ENCODE measurements at regions not wholly inside any gene's neighbourhood (a gene's known extent, or its start where the extent isn't known, plus 50 kb on each side); places are given as distances from the start of the nearest gene placed in this dataset.
A peak's percentile ranks its signal among the peaks of the same experiment; 100 is the strongest.

DNA sequence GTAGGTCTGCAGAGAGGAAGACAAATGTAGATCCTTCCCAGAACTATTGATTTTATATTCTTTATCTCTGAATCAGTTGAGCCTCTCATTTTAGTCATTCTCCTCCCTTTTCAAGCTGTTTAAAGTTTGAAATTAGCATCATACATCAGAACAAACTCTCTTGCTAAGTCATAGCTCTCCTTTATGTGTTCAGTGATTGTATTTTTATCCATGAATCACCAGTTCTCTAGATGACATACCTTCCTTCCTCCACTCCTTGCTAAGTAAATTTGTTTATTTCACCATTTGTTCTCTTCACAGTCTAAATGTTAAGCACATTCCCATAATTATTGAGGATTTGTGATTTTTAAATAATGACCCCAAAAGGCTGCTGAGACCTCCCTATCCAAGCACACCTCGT lies 63.5 kb upstream of the RAPGEF4 start:
- ChIA-PET CTCF (interaction anchor here (1.7 to 1.9 kb wide), 3 partner anchors 9 to 78 kb away, joined by 4 to 6 read pairs (median 5); no protein-coding TSS in a partner anchor), POLR2A (interaction anchor here (0.7 kb wide), 1 partner anchor 12 kb away, joined by 3 read pairs; no protein-coding TSS in a partner anchor)
- no peaks in the 10 kb centered on the region for H3K36me3 ChIP-seq (ENCODE audit: control insufficient read depth, insufficient read depth, low read length)
- no peak for DNase-seq (ENCODE audit: low read depth)
- H3K4me3 ChIP-seq (ENCODE audit: low read depth, low read length) = no peak overlapping the region
- no peaks in the 10 kb centered on the region for H3K27me3 ChIP-seq (ENCODE audit: control insufficient read depth, insufficient read depth, low read length)
- TF ChIP-seq, protein P1, sequence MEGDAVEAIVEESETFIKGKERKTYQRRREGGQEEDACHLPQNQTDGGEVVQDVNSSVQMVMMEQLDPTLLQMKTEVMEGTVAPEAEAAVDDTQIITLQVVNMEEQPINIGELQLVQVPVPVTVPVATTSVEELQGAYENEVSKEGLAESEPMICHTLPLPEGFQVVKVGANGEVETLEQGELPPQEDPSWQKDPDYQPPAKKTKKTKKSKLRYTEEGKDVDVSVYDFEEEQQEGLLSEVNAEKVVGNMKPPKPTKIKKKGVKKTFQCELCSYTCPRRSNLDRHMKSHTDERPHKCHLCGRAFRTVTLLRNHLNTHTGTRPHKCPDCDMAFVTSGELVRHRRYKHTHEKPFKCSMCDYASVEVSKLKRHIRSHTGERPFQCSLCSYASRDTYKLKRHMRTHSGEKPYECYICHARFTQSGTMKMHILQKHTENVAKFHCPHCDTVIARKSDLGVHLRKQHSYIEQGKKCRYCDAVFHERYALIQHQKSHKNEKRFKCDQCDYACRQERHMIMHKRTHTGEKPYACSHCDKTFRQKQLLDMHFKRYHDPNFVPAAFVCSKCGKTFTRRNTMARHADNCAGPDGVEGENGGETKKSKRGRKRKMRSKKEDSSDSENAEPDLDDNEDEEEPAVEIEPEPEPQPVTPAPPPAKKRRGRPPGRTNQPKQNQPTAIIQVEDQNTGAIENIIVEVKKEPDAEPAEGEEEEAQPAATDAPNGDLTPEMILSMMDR (IDR thresholded peaks at IDR 0.05; ENCODE audit: insufficient read depth, low read depth, low read length) = no peak

- Histone ChIP-seq H3K27me3 (ENCODE audit: control insufficient read depth, insufficient read depth, low read length) (no peaks in the 10 kb centered on the region), H3K4me3 (ENCODE audit: low read depth, low read length) (no peak overlapping the region), H3K36me3 (ENCODE audit: control insufficient read depth, insufficient read depth, low read length) (no peaks in the 10 kb centered on the region)
- no peak for DNase-seq (ENCODE audit: low read depth)
- ChIA-PET POLR2A (no interaction called here), CTCF (interaction anchor here (1.8 kb wide), 1 partner anchor 81 kb away, joined by 6 read pairs; no protein-coding TSS in a partner anchor)
- TF ChIP-seq, protein P1 (IDR thresholded peaks at IDR 0.05; ENCODE audit: insufficient read depth, low read depth, low read length) = no peak
Observed at GRCh38 chr2:172673056-172673683, 62.5 kb upstream of the RAPGEF4 start.

DNA sequence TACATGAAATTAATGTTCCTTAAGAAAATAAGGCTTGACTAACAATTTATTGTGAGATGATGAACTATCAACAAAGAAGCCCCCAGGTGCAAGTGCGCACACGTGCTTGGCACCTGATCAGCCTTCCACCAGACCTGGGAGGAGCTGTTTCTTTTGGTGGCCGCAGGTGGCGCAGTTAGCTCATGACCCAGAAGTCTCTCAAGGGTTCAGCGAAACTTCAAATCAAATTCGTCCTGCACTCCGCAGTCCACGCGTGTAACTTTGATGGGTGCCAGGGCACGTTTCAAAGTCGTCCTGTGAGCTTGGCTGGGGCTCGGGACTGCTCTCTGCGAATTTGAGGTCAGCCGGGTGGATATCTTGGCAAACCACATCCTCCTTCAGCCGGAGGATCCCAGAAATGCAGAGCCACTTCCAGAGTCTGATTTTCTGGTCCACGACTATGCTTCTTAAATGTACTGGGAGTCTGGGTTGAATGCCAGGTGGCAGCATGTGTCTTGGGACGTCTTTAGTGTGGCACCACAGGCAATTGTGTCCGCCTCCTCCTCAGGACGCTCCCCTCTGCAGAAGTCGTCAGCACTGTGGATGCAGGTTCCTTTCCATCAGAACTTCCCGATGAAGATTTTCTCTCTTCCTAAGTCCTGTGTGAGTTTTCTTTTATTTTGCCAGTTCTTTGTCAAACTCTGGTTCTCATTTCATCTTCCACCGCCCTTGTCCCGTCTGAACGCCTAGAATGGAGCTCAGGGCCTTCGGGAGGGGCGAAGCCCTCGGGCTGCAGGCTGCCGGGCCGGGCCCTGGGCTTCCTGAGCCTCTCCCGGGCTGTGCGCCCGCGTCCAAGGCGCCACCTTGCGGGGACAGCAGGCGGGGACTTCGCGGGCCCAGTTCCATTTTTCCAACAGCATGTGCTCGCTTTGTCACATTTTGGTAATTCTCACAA lies 61.3 kb upstream of the RAPGEF4 start:
- Histone ChIP-seq H3K36me3 (ENCODE audit: control insufficient read depth, insufficient read depth, low read length) (no peaks in the 10 kb centered on the region), H3K4me3 (ENCODE audit: low read depth, low read length) (no peak overlapping the region), H3K27me3 (ENCODE audit: control insufficient read depth, insufficient read depth, low read length) (no peaks in the 10 kb centered on the region)
- TF ChIP-seq, protein P1 (IDR thresholded peaks at IDR 0.05; ENCODE audit: insufficient read depth, low read depth, low read length) = peak; percentile 68
- no peak for DNase-seq (ENCODE audit: low read depth)
- ChIA-PET CTCF (interaction anchor here (0.6 to 2.7 kb wide), 15 partner anchors 12 to 85 kb away, joined by 3 to 12 read pairs (median 4); no protein-coding TSS in a partner anchor), POLR2A (no interaction called here)

GRCh38 chr2:172674968-172675303 lies 60.7 kb upstream of the RAPGEF4 start:
- Histone ChIP-seq H3K36me3 (ENCODE audit: control insufficient read depth, insufficient read depth, low read length) (no peaks in the 10 kb centered on the region), H3K27me3 (ENCODE audit: control insufficient read depth, insufficient read depth, low read length) (no peaks in the 10 kb centered on the region), H3K4me3 (ENCODE audit: low read depth, low read length) (no peak overlapping the region)
- no peak for DNase-seq (ENCODE audit: low read depth)
- TF ChIP-seq, protein P1 (IDR thresholded peaks at IDR 0.05; ENCODE audit: insufficient read depth, low read depth, low read length) = no peak
- CTCF ChIA-PET = interaction anchor here (0.8 to 2.7 kb wide), 12 partner anchors 9 to 85 kb away, joined by 3 to 12 read pairs (median 4); no protein-coding TSS in a partner anchor
- POLR2A ChIA-PET = no interaction called here

DNA sequence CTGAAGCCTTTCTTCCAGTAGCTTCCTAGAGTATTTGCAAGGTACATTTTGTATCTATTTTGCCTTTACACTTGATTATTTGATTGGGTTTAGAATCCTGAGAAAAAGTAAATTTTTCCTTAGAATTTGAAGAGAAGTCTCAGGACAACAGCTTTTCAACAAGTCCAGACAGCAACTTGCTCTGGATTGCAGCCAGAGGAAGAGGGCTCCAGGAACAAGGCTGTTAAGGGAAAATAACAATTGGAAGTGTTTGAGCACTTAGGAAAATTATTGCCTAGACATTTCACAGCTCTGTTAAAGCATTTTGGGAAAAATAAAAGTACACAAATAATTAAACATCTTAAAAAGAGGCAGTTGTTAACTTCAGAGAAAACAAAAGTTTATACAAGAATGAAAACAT lies 58.3 kb upstream of the RAPGEF4 start:
- no peaks in the 10 kb centered on the region for H3K36me3 ChIP-seq (ENCODE audit: control insufficient read depth, insufficient read depth, low read length)
- TF ChIP-seq, protein P1 (IDR thresholded peaks at IDR 0.05; ENCODE audit: insufficient read depth, low read depth, low read length) = no peak
- DNase-seq (ENCODE audit: low read depth) = no peak
- ChIA-PET POLR2A (no interaction called here), CTCF (interaction anchor here (0.9 kb wide), 1 partner anchor 9 kb away, joined by 3 read pairs; no protein-coding TSS in a partner anchor)
- no peaks in the 10 kb centered on the region for H3K27me3 ChIP-seq (ENCODE audit: control insufficient read depth, insufficient read depth, low read length)
- H3K4me3 ChIP-seq (ENCODE audit: low read depth, low read length) = no peak overlapping the region
